ENCODE measurements at regions not wholly inside any gene's neighbourhood (a gene's known extent, or its start where the extent isn't known, plus 50 kb on each side); places are given as distances from the start of the nearest gene placed in this dataset.

DNA sequence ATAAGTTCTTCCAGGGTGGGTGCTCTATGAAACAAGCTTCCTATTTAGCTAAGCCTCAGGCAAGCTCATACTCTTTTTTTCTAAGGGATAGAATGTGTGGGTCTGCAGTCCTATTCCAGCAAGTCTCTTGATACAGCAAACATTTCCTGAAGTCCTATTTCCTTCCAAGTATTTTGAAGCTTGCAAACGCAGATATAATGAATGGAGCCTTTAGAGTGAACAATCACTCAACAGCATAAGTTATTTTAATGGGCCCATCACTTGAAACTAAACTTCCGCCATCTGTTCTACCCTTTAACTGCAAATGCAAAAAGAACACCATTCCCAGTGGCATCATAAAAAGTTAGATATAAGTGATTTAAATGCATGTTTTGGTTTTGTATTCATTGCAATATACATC is 108.3 kb upstream of the TAPT1 start:
- no peak for TF ChIP-seq CTCF (conservative IDR thresholded peaks at IDR 0.05)
- TF ChIP-seq EZH2 (IDR thresholded peaks at IDR 0.05; ENCODE audit: low read depth) = no peak

All from PC-9 (cell line).